Upper lobe of left lung (tissue), 6 donors: ENCODE measurements at regions not wholly inside any gene's neighbourhood (a gene's known extent, or its start where the extent isn't known, plus 50 kb on each side); places are given as distances from the start of the nearest gene placed in this dataset.

Source experiments
- ATAC-seq, 2 donors: fragments of 200-7000 bp; cut with Tn5 transposase; one replicate each; pipeline ENCODE4 v1.9.1; 2022; ENCODE audit warnings: mild to moderate bottlenecking in 2 of 2, moderate library complexity in 2 of 2; ENCODE audit not compliant: low FRiP score in 2 of 2
- DNase-seq, 2 donors: peaks; one replicate each; pipeline ENCODE4 v3.0.0-alpha.2; 2019 to 2020
- H3K27ac ChIP-seq, 4 donors: fragments of 200-600 bp; sonication (generic); one replicate each; pipeline ENCODE4 v1.5.1; 2016 to 2019
- H3K27me3 ChIP-seq, 4 donors: fragments of 200-600 bp; sonication (generic); one replicate each; pipeline ENCODE4 v1.5.1; 2017 to 2019
- H3K36me3 ChIP-seq, 4 donors: fragments of 200-600 bp; sonication (generic); one replicate each; pipeline ENCODE4 v1.5.1; 2016 to 2019
- H3K4me1 ChIP-seq, 4 donors: fragments of 200-600 bp; sonication (generic); one replicate each; pipeline ENCODE4 v1.5.1; 2018 to 2019
- H3K4me3 ChIP-seq, 4 donors: fragments of 200-600 bp; sonication (generic); one replicate each; pipeline ENCODE4 v1.5.1; 2017 to 2019; ENCODE audit warnings: mild to moderate bottlenecking in 2 of 4, moderate library complexity in 1 of 4
- H3K9me3 ChIP-seq, 4 donors: fragments of 200-600 bp; sonication (generic); one replicate each; pipeline ENCODE4 v1.5.1; 2018 to 2019
- EP300 ChIP-seq, 4 donors: sonication (generic); formaldehyde crosslinking; IDR thresholded peaks; one replicate each; pipeline ENCODE4 v1.5.1; 2017; ENCODE audit warnings: antibody characterized with exemption in 4 of 4, control low read depth in 2 of 4
- POLR2A ChIP-seq, 4 donors: fragments of 450-650 bp; IDR thresholded peaks; one replicate each; pipeline ENCODE4 v1.5.1; 2016 to 2017; ENCODE audit warnings: antibody characterized with exemption in 4 of 4, mild to moderate bottlenecking in 2 of 4
- POLR2AphosphoS5 ChIP-seq, 2 donors: sonication (generic); formaldehyde crosslinking; IDR thresholded peaks; one replicate each; pipeline ENCODE4 v1.5.1; 2017; ENCODE audit warnings: antibody characterized with exemption in 2 of 2
- WGBS, 2 donors: methylation state at CpG; one replicate each; pipeline ENCODE4 v1.1.5; 2017 to 2018; 5-methylcytosine and 5-hydroxymethylcytosine counted together
- TF ChIP-seq, protein P1 (sequence below), 6 experiments: fragments of 450-650 bp in 4 of 6; fragments of 200-600 bp in 2 of 6; sonication (generic) in 2 of 6; IDR thresholded peaks; one replicate each; pipeline ENCODE4 v1.5.1; 2016 to 2019; ENCODE audit warnings: antibody characterized with exemption in 6 of 6
- donor health status: DM: no; HTN: no; CAD: no; lungs with moderate emphysema.
- donor health status: DM: no; HTN: yes; CAD: no; lungs with severe emphysema.

DNA sequence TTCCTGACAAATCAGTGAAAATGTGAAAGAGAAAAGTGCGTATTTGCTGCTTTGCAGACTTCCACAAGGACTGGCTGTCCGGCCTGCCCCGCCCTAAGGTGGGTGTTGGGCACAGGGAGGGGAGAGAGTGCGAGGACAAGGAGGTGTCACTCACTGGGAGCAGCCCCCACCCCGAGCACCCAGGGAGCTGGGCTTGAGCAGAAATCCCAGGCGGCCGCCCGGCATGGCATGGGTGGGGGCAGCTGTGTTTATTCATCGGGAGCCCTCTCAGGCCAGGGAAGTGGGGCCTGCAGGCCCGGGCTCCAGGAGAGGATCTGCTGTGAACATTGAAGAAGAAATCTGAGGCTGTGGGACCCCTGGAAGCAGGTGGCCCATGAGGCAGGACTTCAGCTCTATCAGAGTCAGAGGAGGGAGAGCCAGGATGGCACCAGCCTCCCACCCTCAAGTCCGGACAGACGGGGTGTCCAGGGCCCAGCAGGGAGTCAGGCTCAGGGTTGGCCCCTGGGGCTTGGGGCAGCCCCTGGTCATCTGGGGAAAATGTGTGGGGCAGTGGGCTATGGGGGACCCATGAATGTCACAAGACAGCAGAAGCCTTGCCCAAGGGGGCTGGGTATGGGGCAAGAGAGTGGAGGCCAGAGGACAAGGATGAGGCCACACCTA is 164.4 kb upstream of the PPP2R2D start:
- no peaks in the 10 kb centered on the region for H3K4me1 ChIP-seq
- TF ChIP-seq, protein P1, sequence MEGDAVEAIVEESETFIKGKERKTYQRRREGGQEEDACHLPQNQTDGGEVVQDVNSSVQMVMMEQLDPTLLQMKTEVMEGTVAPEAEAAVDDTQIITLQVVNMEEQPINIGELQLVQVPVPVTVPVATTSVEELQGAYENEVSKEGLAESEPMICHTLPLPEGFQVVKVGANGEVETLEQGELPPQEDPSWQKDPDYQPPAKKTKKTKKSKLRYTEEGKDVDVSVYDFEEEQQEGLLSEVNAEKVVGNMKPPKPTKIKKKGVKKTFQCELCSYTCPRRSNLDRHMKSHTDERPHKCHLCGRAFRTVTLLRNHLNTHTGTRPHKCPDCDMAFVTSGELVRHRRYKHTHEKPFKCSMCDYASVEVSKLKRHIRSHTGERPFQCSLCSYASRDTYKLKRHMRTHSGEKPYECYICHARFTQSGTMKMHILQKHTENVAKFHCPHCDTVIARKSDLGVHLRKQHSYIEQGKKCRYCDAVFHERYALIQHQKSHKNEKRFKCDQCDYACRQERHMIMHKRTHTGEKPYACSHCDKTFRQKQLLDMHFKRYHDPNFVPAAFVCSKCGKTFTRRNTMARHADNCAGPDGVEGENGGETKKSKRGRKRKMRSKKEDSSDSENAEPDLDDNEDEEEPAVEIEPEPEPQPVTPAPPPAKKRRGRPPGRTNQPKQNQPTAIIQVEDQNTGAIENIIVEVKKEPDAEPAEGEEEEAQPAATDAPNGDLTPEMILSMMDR (IDR thresholded peaks at IDR 0.05) = no peak
- TF ChIP-seq EP300 (IDR thresholded peaks at IDR 0.05) = no peak
- no peak for TF ChIP-seq POLR2AphosphoS5 (IDR thresholded peaks at IDR 0.05)
- TF ChIP-seq POLR2A (IDR thresholded peaks at IDR 0.05) = no peak
- 88 to 94% methylated on average over 7 to 12 of the region's 12 CpGs for WGBS, 2 donors
- no peaks in the 10 kb centered on the region for H3K27me3 ChIP-seq
- peak in 1 of 2 donors; percentile 73 for DNase-seq
- no peaks in the 10 kb centered on the region for H3K36me3 ChIP-seq
- H3K9me3 ChIP-seq = peaks cover 0 to 11% (median 3%) of the 10 kb centered on the region in 4 donors
- H3K27ac ChIP-seq = no peak overlapping the region
- no peak overlapping the region for H3K4me3 ChIP-seq
- ATAC-seq = no peak

DNA sequence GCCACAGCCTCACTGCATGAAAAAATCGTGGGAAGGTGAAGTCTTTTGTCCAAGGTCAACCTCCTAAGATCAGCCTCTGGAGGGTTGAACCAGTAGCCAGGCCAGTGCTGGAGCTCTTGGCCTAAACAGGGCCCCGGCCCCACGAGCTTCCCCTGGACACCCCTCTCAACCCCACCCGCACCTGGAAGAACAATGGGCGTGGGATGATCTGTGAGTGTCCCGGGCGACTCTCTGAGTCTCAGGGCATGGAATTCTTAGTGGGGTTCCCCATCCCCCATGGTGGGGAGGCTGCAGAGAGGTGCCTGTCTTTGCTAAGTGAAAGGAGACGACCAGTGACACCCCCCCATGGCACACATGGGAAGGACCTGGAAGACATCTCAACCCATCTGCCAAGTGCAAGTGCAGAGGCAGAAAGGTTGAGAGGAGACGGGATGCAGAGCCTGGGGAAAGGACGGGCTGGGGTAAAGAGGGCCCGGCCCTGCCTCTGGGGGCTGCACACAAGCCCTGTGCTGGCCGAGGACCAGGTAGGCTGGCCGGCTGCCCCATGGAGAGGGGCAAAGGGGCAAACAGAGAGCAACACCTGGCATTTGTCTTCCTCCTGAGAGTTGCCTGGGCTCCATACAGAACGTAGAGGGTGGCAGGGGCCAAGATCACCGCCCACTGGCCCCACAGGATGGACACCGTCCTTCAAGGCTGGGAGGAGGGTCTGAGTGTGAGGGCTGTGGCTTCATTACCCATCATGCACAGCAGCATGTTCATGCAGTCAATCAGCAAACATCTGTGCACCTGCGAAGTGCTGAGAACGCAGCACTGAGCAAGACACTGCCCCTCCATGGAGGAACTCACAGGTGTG is 163.0 kb upstream of the PPP2R2D start:
- H3K27ac ChIP-seq = no peak overlapping the region
- H3K27me3 ChIP-seq = no peaks in the 10 kb centered on the region
- TF ChIP-seq POLR2AphosphoS5 (IDR thresholded peaks at IDR 0.05) (no peak), POLR2A (IDR thresholded peaks at IDR 0.05) (no peak), EP300 (IDR thresholded peaks at IDR 0.05) (no peak)
- TF ChIP-seq, protein P1 (IDR thresholded peaks at IDR 0.05) = no peak
- H3K4me3 ChIP-seq = no peak overlapping the region
- DNase-seq (peak in 1 of 2 donors; percentile 45), ATAC-seq (peak in 1 of 2 donors; percentile 13)
- peaks cover 0 to 2% (median 0%) of the 10 kb centered on the region in 4 donors for H3K9me3 ChIP-seq
- no peaks in the 10 kb centered on the region for H3K36me3 ChIP-seq
- WGBS, 2 donors = 68 to 81% methylated on average over 15 to 18 of the region's 18 CpGs
- H3K4me1 ChIP-seq = no peaks in the 10 kb centered on the region

DNA sequence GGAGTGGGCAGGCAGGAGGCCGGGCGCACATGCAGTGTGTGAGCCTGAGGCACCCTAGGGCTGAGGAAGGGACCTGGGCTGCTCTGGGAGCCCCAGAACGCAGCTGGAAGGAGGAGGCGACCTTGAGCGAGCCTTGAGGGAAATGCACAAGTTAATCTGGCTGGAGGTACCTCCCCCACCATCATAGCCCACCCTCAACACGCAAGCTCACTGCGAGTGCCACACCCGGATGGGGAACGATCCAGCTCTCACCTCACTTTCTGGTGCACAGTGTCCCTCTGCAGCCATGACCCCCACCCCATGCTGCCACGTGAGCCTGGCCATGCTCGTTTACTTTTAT is 162.4 kb upstream of the PPP2R2D start:
- Histone ChIP-seq H3K4me3 (no peak overlapping the region), H3K27ac (no peak overlapping the region), H3K4me1 (no peaks in the 10 kb centered on the region), H3K27me3 (no peaks in the 10 kb centered on the region), H3K36me3 (no peaks in the 10 kb centered on the region), H3K9me3 (no peaks in the 10 kb centered on the region)
- TF ChIP-seq, protein P1 (IDR thresholded peaks at IDR 0.05) = no peak
- TF ChIP-seq POLR2AphosphoS5 (IDR thresholded peaks at IDR 0.05) (no peak), EP300 (IDR thresholded peaks at IDR 0.05) (no peak), POLR2A (IDR thresholded peaks at IDR 0.05) (no peak)
- ATAC-seq = no peak
- peak in 1 of 2 donors; percentile 41 for DNase-seq
- WGBS, 2 donors = 54 to 69% methylated on average over 11 of the region's 11 CpGs

DNA sequence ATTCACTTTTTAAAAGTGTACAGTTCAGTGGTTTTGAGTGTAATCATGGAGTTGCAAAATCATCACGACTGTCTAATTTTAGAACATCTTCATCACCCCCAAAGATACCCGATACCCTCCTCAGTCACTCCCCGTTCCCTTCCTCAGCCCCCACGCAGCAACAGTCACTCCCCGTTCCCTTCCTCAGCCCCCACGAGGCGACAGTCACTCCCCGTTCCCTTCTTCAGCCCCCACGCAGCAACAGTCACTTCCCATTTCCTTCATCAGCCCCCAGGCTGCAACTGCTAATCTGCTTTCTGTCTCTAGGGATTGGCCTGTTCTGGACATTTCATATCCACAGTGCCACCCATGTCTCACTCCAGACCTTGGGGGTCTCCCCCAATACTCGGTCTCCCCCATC is 161.6 kb upstream of the PPP2R2D start:
- H3K9me3 ChIP-seq = no peaks in the 10 kb centered on the region
- no peaks in the 10 kb centered on the region for H3K36me3 ChIP-seq
- H3K27ac ChIP-seq = no peak overlapping the region
- ATAC-seq (no peak), DNase-seq (no peak)
- no peak overlapping the region for H3K4me3 ChIP-seq
- TF ChIP-seq POLR2A (IDR thresholded peaks at IDR 0.05) (no peak), POLR2AphosphoS5 (IDR thresholded peaks at IDR 0.05) (no peak), EP300 (IDR thresholded peaks at IDR 0.05) (no peak)
- TF ChIP-seq, protein P1 (IDR thresholded peaks at IDR 0.05) = no peak
- 30 to 42% methylated on average over 10 of the region's 10 CpGs for WGBS, 2 donors
- H3K4me1 ChIP-seq = no peaks in the 10 kb centered on the region
- H3K27me3 ChIP-seq = no peaks in the 10 kb centered on the region
